HEK293 (cell line): ENCODE measurements at regions not wholly inside any gene's neighbourhood (a gene's known extent, or its start where the extent isn't known, plus 50 kb on each side); places are given as distances from the start of the nearest gene placed in this dataset.
"Not testable (repeated sequence)": the region's sequence is repeated elsewhere in the genome, so short reads cannot be mapped to it uniquely, and the experiment has no call there.

Experiments used
- ZNF23 ChIP-seq: fragments of 450-650 bp; formaldehyde crosslinking; IDR thresholded peaks from 2 replicates; pipeline ENCODE4 v1.5.1; 2016; ENCODE audit warnings: missing biosample characterization, missing genetic modification characterization, borderline replicate concordance
- TF ChIP-seq, protein P1 (sequence below): fragments of 450-650 bp; formaldehyde crosslinking; IDR thresholded peaks from 2 replicates; pipeline ENCODE4 v1.5.1; 2016; ENCODE audit warnings: missing biosample characterization, missing genetic modification characterization

DNA sequence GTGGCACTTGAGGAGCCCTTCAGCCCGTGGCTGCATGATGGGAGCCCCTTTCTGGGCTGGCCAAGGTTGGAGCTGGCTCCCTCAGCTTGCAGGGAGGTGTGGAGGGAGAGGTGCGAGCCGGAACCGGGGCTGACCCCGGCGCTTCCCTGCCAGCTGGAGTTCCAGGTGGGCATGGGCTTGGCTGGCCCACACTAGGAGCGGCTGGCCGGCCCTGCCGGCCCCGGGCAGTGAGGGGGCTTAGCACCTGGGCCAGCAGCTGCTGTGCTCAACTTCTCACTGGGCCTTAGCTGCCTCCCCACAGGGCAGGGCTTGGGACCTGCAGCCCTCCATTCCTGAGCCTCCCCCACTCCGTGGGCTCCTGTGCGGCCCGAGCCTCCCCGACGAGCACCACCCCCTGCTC lies 76.4 kb upstream of the FRG2C start:
- TF ChIP-seq, protein P1, sequence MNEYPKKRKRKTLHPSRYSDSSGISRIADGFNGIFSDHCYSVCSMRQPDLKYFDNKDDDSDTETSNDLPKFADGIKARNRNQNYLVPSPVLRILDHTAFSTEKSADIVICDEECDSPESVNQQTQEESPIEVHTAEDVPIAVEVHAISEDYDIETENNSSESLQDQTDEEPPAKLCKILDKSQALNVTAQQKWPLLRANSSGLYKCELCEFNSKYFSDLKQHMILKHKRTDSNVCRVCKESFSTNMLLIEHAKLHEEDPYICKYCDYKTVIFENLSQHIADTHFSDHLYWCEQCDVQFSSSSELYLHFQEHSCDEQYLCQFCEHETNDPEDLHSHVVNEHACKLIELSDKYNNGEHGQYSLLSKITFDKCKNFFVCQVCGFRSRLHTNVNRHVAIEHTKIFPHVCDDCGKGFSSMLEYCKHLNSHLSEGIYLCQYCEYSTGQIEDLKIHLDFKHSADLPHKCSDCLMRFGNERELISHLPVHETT (tag by site-specific recombination) = not testable (repeated sequence)
- not testable (repeated sequence) for TF ChIP-seq ZNF23 (tag by site-specific recombination)
